GM12878 (cell line): ENCODE measurements at regions not wholly inside any gene's neighbourhood (a gene's known extent, or its start where the extent isn't known, plus 50 kb on each side); places are given as distances from the start of the nearest gene placed in this dataset.

Source experiments
- ATAC-seq: fragments of 200-7000 bp; cut with Tn5 transposase; 3 replicates; pipeline ENCODE4 v1.9.1; 2020; ENCODE audit warnings: mild to moderate bottlenecking, moderate library complexity
- BruUV-seq: library from RNA; stranded (reverse); fragments of 400-500 nt; replicated peaks from 2 replicates; lab custom pipeline; 2021; lab: Mats Ljungman, UMichigan
- CTCF ChIA-PET: fragments of 300-600 bp; sonication (Branson Sonifier 250); formaldehyde crosslinking; extraction: SDS; loops from one replicate; lab custom pipeline; 2021; ENCODE audit warnings: inconsistent platforms; lab: Yijun Ruan, JAX
- POLR2A ChIA-PET: fragments of 350-600 bp; formaldehyde crosslinking; extraction: SDS; loops from one replicate; lab custom pipeline; 2021; ENCODE audit warnings: inconsistent platforms; lab: Charles Lee
- RAD21 ChIA-PET: fragments of 300-600 bp; sonication (Branson Sonifier 250); formaldehyde crosslinking; loops from one replicate; lab custom pipeline; 2023; ENCODE audit warnings: antibody characterized with exemption; ENCODE audit not compliant: unreplicated experiment; lab: Charles Lee
- SMC1A ChIA-PET: fragments of 300-600 bp; sonication (Branson Sonifier 250); formaldehyde crosslinking; loops from one replicate; lab custom pipeline; 2023; ENCODE audit not compliant: unreplicated experiment, uncharacterized antibody; lab: Charles Lee
- DNase-seq: peaks from one replicate; pipeline ENCODE4 v3.0.0-alpha.2; 2011; ENCODE audit warnings: low read depth, low spot score
- FAIRE-seq: peaks from 3 replicates; lab custom pipeline; 2011; peaks lifted over from hg19 to GRCh38; lab: Jason Lieb, UNC
- H2AFZ ChIP-seq: 2 replicates; pipeline ENCODE4 v1.6.0; 2011; ENCODE audit warnings: low read depth, low read length, control low read depth; ENCODE audit not compliant: control insufficient read depth
- H3K27ac ChIP-seq: 2 replicates; pipeline ENCODE4 v1.5.1; 2011; ENCODE audit warnings: control low read depth; ENCODE audit not compliant: control insufficient read depth, insufficient read depth
- H3K27me3 ChIP-seq, 2 experiments: replicated peaks in 1 of 2; 2 replicates each; pipeline versions ENCODE4 v1.6.0 to v1.6.1; 2011; ENCODE audit warnings: low read length in 1 of 2; ENCODE audit not compliant: control insufficient read depth in 2 of 2, insufficient read depth in 2 of 2
- H3K36me3 ChIP-seq, 2 experiments: 2 replicates each; pipeline ENCODE4 v1.5.1; 2011; ENCODE audit warnings: low read length in 1 of 2; ENCODE audit not compliant: control insufficient read depth in 2 of 2, insufficient read depth in 2 of 2
- H3K4me1 ChIP-seq: 2 replicates; pipeline ENCODE4 v1.6.1; 2011; ENCODE audit warnings: mild to moderate bottlenecking, low read length, moderate library complexity, mixed read lengths; ENCODE audit not compliant: control insufficient read depth, insufficient read depth
- H3K4me2 ChIP-seq: 2 replicates; pipeline ENCODE4 v1.6.0; 2011; ENCODE audit warnings: control low read depth; ENCODE audit not compliant: control insufficient read depth, insufficient read depth
- H3K4me3 ChIP-seq: fragments of 200-600 bp; sonication (generic); 2 replicates; pipeline ENCODE4 v1.5.1; 2016
- H3K79me2 ChIP-seq: 2 replicates; pipeline ENCODE4 v1.6.0; 2011; ENCODE audit warnings: low read length; ENCODE audit not compliant: control insufficient read depth, insufficient read depth
- H3K9ac ChIP-seq: 2 replicates; pipeline ENCODE4 v1.8.0; 2011; ENCODE audit warnings: low read length, control low read depth, mixed read lengths; ENCODE audit not compliant: control insufficient read depth, insufficient read depth
- H3K9me3 ChIP-seq: replicated peaks from 3 replicates; pipeline ENCODE4 v1.5.1; 2011; ENCODE audit warnings: mild to moderate bottlenecking, low read length; ENCODE audit not compliant: control insufficient read depth, insufficient read depth
- H4K20me1 ChIP-seq: 2 replicates; pipeline ENCODE4 v1.6.0; 2011; ENCODE audit not compliant: control insufficient read depth, insufficient read depth
- ATF3 ChIP-seq: IDR thresholded peaks from 2 replicates; pipeline ENCODE4 v1.6.1; 2011; ENCODE audit warnings: low read depth, mild to moderate bottlenecking, low read length, moderate library complexity, borderline replicate concordance; ENCODE audit errors: extremely low read depth
- ATF7 ChIP-seq: fragments of 450-650 bp; IDR thresholded peaks from 2 replicates; pipeline ENCODE4 v1.6.1; 2016; ENCODE audit warnings: low read depth, mild to moderate bottlenecking
- BCL11A ChIP-seq: IDR thresholded peaks from 2 replicates; pipeline ENCODE4 v1.6.1; 2011; ENCODE audit warnings: low read depth, low read length
- BHLHE40 ChIP-seq, 2 experiments: fragments of 450-650 bp in 1 of 2; IDR thresholded peaks; 2 replicates each; pipeline ENCODE4 v1.6.1; 2011 to 2017; ENCODE audit warnings: low read depth in 2 of 2, borderline replicate concordance in 1 of 2, improper control_type of control experiment in 1 of 2, low read length in 1 of 2, mild to moderate bottlenecking in 1 of 2
- EZH2 ChIP-seq: IDR thresholded peaks from 2 replicates; pipeline ENCODE4 v1.6.1; 2012; ENCODE audit warnings: low read depth, mild to moderate bottlenecking, control low read depth, inconsistent platforms, low read length, borderline replicate concordance; ENCODE audit not compliant: control insufficient read depth
- IRF5 ChIP-seq: fragments of 450-650 bp; IDR thresholded peaks from 2 replicates; pipeline ENCODE4 v1.6.1; 2017; ENCODE audit warnings: borderline replicate concordance
- KDM1A ChIP-seq: fragments of 200-600 bp; sonication (generic); IDR thresholded peaks from 2 replicates; pipeline ENCODE4 v1.6.1; 2016; ENCODE audit warnings: borderline replicate concordance
- MLLT1 ChIP-seq: fragments of 450-650 bp; IDR thresholded peaks from 2 replicates; pipeline ENCODE4 v1.6.1; 2016; ENCODE audit warnings: mild to moderate bottlenecking
- MYC ChIP-seq: IDR thresholded peaks from 2 replicates; pipeline ENCODE4 v1.6.1; 2011; ENCODE audit warnings: mild to moderate bottlenecking, low read length, moderate library complexity, inconsistent platforms; ENCODE audit not compliant: insufficient read depth, insufficient replicate concordance, insufficient read length, severe bottlenecking
- NFYB ChIP-seq: IDR thresholded peaks from 2 replicates; pipeline ENCODE4 v1.6.1; 2011; ENCODE audit warnings: low read depth, mild to moderate bottlenecking, low read length, improper control_type of control experiment, moderate library complexity; ENCODE audit not compliant: insufficient read depth
- NKRF ChIP-seq: fragments of 450-650 bp; conservative IDR thresholded peaks from 2 replicates; pipeline ENCODE4 v1.6.1; 2017; ENCODE audit warnings: mild to moderate bottlenecking, moderate library complexity
- NR2F1 ChIP-seq: fragments of 450-650 bp; conservative IDR thresholded peaks from 2 replicates; pipeline ENCODE4 v1.6.1; 2017; ENCODE audit warnings: mild to moderate bottlenecking
- PAX5 ChIP-seq: IDR thresholded peaks from 2 replicates; pipeline ENCODE4 v1.6.1; 2011; ENCODE audit warnings: low read depth, low read length, borderline replicate concordance
- PKNOX1 ChIP-seq: fragments of 450-650 bp; IDR thresholded peaks from 2 replicates; pipeline ENCODE4 v1.6.1; 2016; ENCODE audit warnings: mild to moderate bottlenecking
- RB1 ChIP-seq: fragments of 450-650 bp; formaldehyde crosslinking; IDR thresholded peaks from 2 replicates; pipeline ENCODE4 v1.6.1; 2017; ENCODE audit warnings: mild to moderate bottlenecking, borderline replicate concordance
- RCOR1 ChIP-seq: conservative IDR thresholded peaks from 2 replicates; pipeline ENCODE4 v1.6.1; 2012; ENCODE audit warnings: low read depth, low read length, improper control_type of control experiment
- SPI1 ChIP-seq: IDR thresholded peaks from 2 replicates; pipeline ENCODE4 v1.6.1; 2011; ENCODE audit warnings: low read depth, mild to moderate bottlenecking, low read length, moderate library complexity, borderline replicate concordance; ENCODE audit not compliant: insufficient read depth
- SREBF2 ChIP-seq: IDR thresholded peaks from 2 replicates; pipeline ENCODE4 v1.6.1; 2012; ENCODE audit warnings: mild to moderate bottlenecking, low read length
- YBX1 ChIP-seq: fragments of 450-650 bp; IDR thresholded peaks from 2 replicates; pipeline ENCODE4 v1.6.1; 2016; ENCODE audit warnings: antibody characterized with exemption
- ZZZ3 ChIP-seq: IDR thresholded peaks from 2 replicates; pipeline ENCODE4 v1.6.1; 2011; ENCODE audit warnings: low read depth; ENCODE audit not compliant: control insufficient read depth, insufficient read length
- in situ Hi-C: fragments of 300-500 bp; cut with MboI; formaldehyde crosslinking; loops from 9 replicates; pipeline ENCODE4 v1.14.3; 2018; ENCODE audit warnings: mixed read lengths
- intact Hi-C: fragments of 100-400 bp; cut with micrococcal nuclease; formaldehyde crosslinking; loops from one replicate; pipeline ENCODE4 v1.14.2; 2022; ENCODE audit not compliant: unreplicated experiment

- CTCF ChIA-PET = interaction anchor here (1.0 kb wide), 1 partner anchor 329 kb away, joined by 3 read pairs; no protein-coding TSS in a partner anchor
- H3K27me3 ChIP-seq = no peaks in the 10 kb centered on the region
- in situ Hi-C loops = no loop called here
- no peaks in the 10 kb centered on the region for H3K36me3 ChIP-seq
- no peak overlapping the region for H3K4me2 ChIP-seq
- no peak overlapping the region for H3K27ac ChIP-seq
- H3K9me3 ChIP-seq = no peaks in the 10 kb centered on the region
- no peak for TF ChIP-seq PKNOX1
- TF ChIP-seq SPI1 = no peak
- TF ChIP-seq NKRF = no peak
- TF ChIP-seq NFYB = no peak
- TF ChIP-seq PAX5 = no peak
- no peak for TF ChIP-seq EZH2
- no peak for TF ChIP-seq IRF5
- no peak for TF ChIP-seq BCL11A
- TF ChIP-seq KDM1A = no peak
- no peak for TF ChIP-seq RCOR1
- TF ChIP-seq BHLHE40 (IDR thresholded peaks at IDR 0.05; ENCODE audit: borderline replicate concordance in 1 of 2, low read depth in 2 of 2, low read length in 1 of 2) = no peak
- no peak for TF ChIP-seq SREBF2
- no peak for TF ChIP-seq MLLT1
- TF ChIP-seq YBX1 = no peak
- TF ChIP-seq ZZZ3 = no peak
- no peak for TF ChIP-seq ATF7
- no peak for TF ChIP-seq MYC
- no peak for TF ChIP-seq ATF3
- TF ChIP-seq RB1 = no peak
- TF ChIP-seq NR2F1 = no peak
- no peaks in the 10 kb centered on the region for H4K20me1 ChIP-seq
- no peaks in the 10 kb centered on the region for H3K79me2 ChIP-seq
- intact Hi-C loops = no loop called here
- POLR2A ChIA-PET = no interaction called here
- RAD21 ChIA-PET = no interaction called here
- no peak for ATAC-seq
- SMC1A ChIA-PET = no interaction called here
- no peak for DNase-seq
- no peak overlapping the region for H2AFZ ChIP-seq
- no peaks in the 10 kb centered on the region for H3K4me1 ChIP-seq
- no peak overlapping the region for H3K4me3 ChIP-seq
- no TSS peak for BruUV-seq
- no peak for FAIRE-seq
- H3K9ac ChIP-seq = no peak overlapping the region
These were observed 328.5 kb upstream of the DSEL start for GRCh38 chr18:67845035-67845434.
